T-helper 1 cell treated with Interleukin-12 subunit alpha and Interleukin-12 subunit beta and Interleukin-4 antibody, amounts not matched to agents 30 μg/mL and 1 μg/mL, for 36 hours (primary cell): ENCODE measurements at regions not wholly inside any gene's neighbourhood (a gene's known extent, or its start where the extent isn't known, plus 50 kb on each side); places are given as distances from the start of the nearest gene placed in this dataset.
A peak's percentile ranks its signal among the peaks of the same experiment; 100 is the strongest.

Source experiments
- H3K27ac Mint-ChIP-seq: one replicate; pipeline ENCODE4 v1.8.0; 2021; ENCODE audit warnings: mild to moderate bottlenecking, mixed read lengths
- H3K27me3 Mint-ChIP-seq: one replicate; pipeline ENCODE4 v1.8.0; 2021; ENCODE audit warnings: low read depth, mixed read lengths
- H3K36me3 Mint-ChIP-seq: one replicate; pipeline ENCODE4 v1.8.0; 2021; ENCODE audit warnings: low read depth, mixed read lengths
- H3K4me1 Mint-ChIP-seq: one replicate; pipeline ENCODE4 v1.8.0; 2021; ENCODE audit warnings: low read depth, mixed read lengths
- H3K4me3 Mint-ChIP-seq: one replicate; pipeline ENCODE4 v1.8.0; 2021; ENCODE audit warnings: mild to moderate bottlenecking, moderate library complexity, mixed read lengths
- H3K9me3 Mint-ChIP-seq: one replicate; pipeline ENCODE4 v1.8.0; 2021; ENCODE audit warnings: mixed read lengths

GRCh38 chr13:99911965-99912566 is 59.5 kb downstream of the ZIC5 start:
- Mint-ChIP-seq H3K4me3 (peak overlapping the region; percentile 32), H3K36me3 (peaks cover 10% of the 10 kb centered on the region), H3K27ac (peak overlapping the region; percentile 89), H3K4me1 (peaks cover 43% of the 10 kb centered on the region), H3K9me3 (peaks cover 5% of the 10 kb centered on the region), H3K27me3 (peaks cover 2% of the 10 kb centered on the region)

- Mint-ChIP-seq H3K27me3 (no peaks in the 10 kb centered on the region), H3K4me1 (peaks cover 41% of the 10 kb centered on the region), H3K9me3 (peaks cover 5% of the 10 kb centered on the region), H3K27ac (peak overlapping the region; percentile 89), H3K36me3 (peaks cover 10% of the 10 kb centered on the region), H3K4me3 (peak overlapping the region; percentile 32)
Measured at GRCh38 chr13:99911069-99911964, 60.2 kb downstream of the ZIC5 start.

- Mint-ChIP-seq H3K27me3 (peaks cover 7% of the 10 kb centered on the region), H3K27ac (peak overlapping the region; percentile 50), H3K4me1 (peaks cover 42% of the 10 kb centered on the region), H3K36me3 (peaks cover 13% of the 10 kb centered on the region), H3K4me3 (no peak overlapping the region), H3K9me3 (peaks cover 5% of the 10 kb centered on the region)
Measured at GRCh38 chr13:99909836-99910619, 61.5 kb downstream of the ZIC5 start.

GRCh38 chr13:99909097-99909835 is 62.3 kb downstream of the ZIC5 start:
- peaks cover 13% of the 10 kb centered on the region for H3K36me3 Mint-ChIP-seq
- peaks cover 5% of the 10 kb centered on the region for H3K9me3 Mint-ChIP-seq
- H3K4me1 Mint-ChIP-seq: peaks cover 39% of the 10 kb centered on the region
- H3K27ac Mint-ChIP-seq: no peak overlapping the region
- H3K4me3 Mint-ChIP-seq: no peak overlapping the region
- peaks cover 8% of the 10 kb centered on the region for H3K27me3 Mint-ChIP-seq

GRCh38 chr13:99908140-99908803 is 63.3 kb downstream of the ZIC5 start:
- H3K4me3 Mint-ChIP-seq: no peak overlapping the region

GRCh38 chr13:99907627-99908026 is 63.9 kb downstream of the ZIC5 start:
- no peak overlapping the region for H3K4me3 Mint-ChIP-seq
- peaks cover 5% of the 10 kb centered on the region for H3K9me3 Mint-ChIP-seq
- peaks cover 30% of the 10 kb centered on the region for H3K4me1 Mint-ChIP-seq
- H3K36me3 Mint-ChIP-seq: peaks cover 11% of the 10 kb centered on the region
- peaks cover 17% of the 10 kb centered on the region for H3K27me3 Mint-ChIP-seq
- H3K27ac Mint-ChIP-seq: no peak overlapping the region

More at GRCh38 chr13:99908140-99908803, 63.3 kb downstream of the ZIC5 start:
- peaks cover 10% of the 10 kb centered on the region for H3K27me3 Mint-ChIP-seq
- no peak overlapping the region for H3K27ac Mint-ChIP-seq
- peaks cover 5% of the 10 kb centered on the region for H3K9me3 Mint-ChIP-seq
- peaks cover 13% of the 10 kb centered on the region for H3K36me3 Mint-ChIP-seq
- H3K4me1 Mint-ChIP-seq: peaks cover 34% of the 10 kb centered on the region

GRCh38 chr13:99907038-99907437 is 64.5 kb downstream of the ZIC5 start:
- Mint-ChIP-seq H3K4me1 (peaks cover 27% of the 10 kb centered on the region), H3K36me3 (peaks cover 11% of the 10 kb centered on the region), H3K27me3 (peaks cover 20% of the 10 kb centered on the region), H3K4me3 (no peak overlapping the region), H3K27ac (no peak overlapping the region), H3K9me3 (peaks cover 5% of the 10 kb centered on the region)

GRCh38 chr13:99905814-99906213 is 65.8 kb downstream of the ZIC5 start:
- H3K27ac Mint-ChIP-seq: no peak overlapping the region
- H3K27me3 Mint-ChIP-seq: peaks cover 29% of the 10 kb centered on the region
- H3K4me1 Mint-ChIP-seq: peaks cover 17% of the 10 kb centered on the region
- H3K9me3 Mint-ChIP-seq: no peaks in the 10 kb centered on the region
- H3K36me3 Mint-ChIP-seq: peaks cover 3% of the 10 kb centered on the region
- no peak overlapping the region for H3K4me3 Mint-ChIP-seq

- Mint-ChIP-seq H3K4me1 (peaks cover 20% of the 10 kb centered on the region), H3K36me3 (peaks cover 3% of the 10 kb centered on the region), H3K4me3 (no peak overlapping the region), H3K27ac (no peak overlapping the region), H3K27me3 (peaks cover 33% of the 10 kb centered on the region), H3K9me3 (no peaks in the 10 kb centered on the region)
Measured at GRCh38 chr13:99905224-99905623, 66.3 kb downstream of the ZIC5 start.

GRCh38 chr13:99903140-99903539 is 68.4 kb downstream of the ZIC5 start:
- Mint-ChIP-seq H3K4me3 (no peak overlapping the region), H3K27me3 (peaks cover 47% of the 10 kb centered on the region), H3K9me3 (no peaks in the 10 kb centered on the region), H3K36me3 (peaks cover 3% of the 10 kb centered on the region), H3K4me1 (peaks cover 14% of the 10 kb centered on the region), H3K27ac (no peak overlapping the region)

- H3K27me3 Mint-ChIP-seq: peaks cover 52% of the 10 kb centered on the region
Measured at GRCh38 chr13:99902657-99903056, 68.9 kb downstream of the ZIC5 start.

GRCh38 chr13:99900960-99901359 is 70.6 kb downstream of the ZIC5 start:
- peaks cover 14% of the 10 kb centered on the region for H3K4me1 Mint-ChIP-seq
- H3K4me3 Mint-ChIP-seq: no peak overlapping the region
- peaks cover 65% of the 10 kb centered on the region for H3K27me3 Mint-ChIP-seq
- no peaks in the 10 kb centered on the region for H3K9me3 Mint-ChIP-seq
- H3K27ac Mint-ChIP-seq: no peak overlapping the region
- H3K36me3 Mint-ChIP-seq: peaks cover 3% of the 10 kb centered on the region

More at GRCh38 chr13:99902657-99903056, 68.9 kb downstream of the ZIC5 start:
- peaks cover 14% of the 10 kb centered on the region for H3K4me1 Mint-ChIP-seq
- H3K36me3 Mint-ChIP-seq: peaks cover 3% of the 10 kb centered on the region
- H3K27ac Mint-ChIP-seq: no peak overlapping the region
- H3K9me3 Mint-ChIP-seq: no peaks in the 10 kb centered on the region
- no peak overlapping the region for H3K4me3 Mint-ChIP-seq

- H3K9me3 Mint-ChIP-seq: no peaks in the 10 kb centered on the region
- H3K36me3 Mint-ChIP-seq: no peaks in the 10 kb centered on the region
- H3K27ac Mint-ChIP-seq: no peak overlapping the region
- H3K4me3 Mint-ChIP-seq: no peak overlapping the region
- peaks cover 79% of the 10 kb centered on the region for H3K27me3 Mint-ChIP-seq
- peaks cover 19% of the 10 kb centered on the region for H3K4me1 Mint-ChIP-seq
Measured at GRCh38 chr13:99898421-99898820, 73.1 kb downstream of the ZIC5 start.
